ENCODE measurements at regions not wholly inside any gene's neighbourhood (a gene's known extent, or its start where the extent isn't known, plus 50 kb on each side); places are given as distances from the start of the nearest gene placed in this dataset.
"Not testable (repeated sequence)": the region's sequence is repeated elsewhere in the genome, so short reads cannot be mapped to it uniquely, and the experiment has no call there.

GRCh38 chr18:75857558-75857957 lies 430.1 kb upstream of the SMIM21 start:
- no peak for DNase-seq (ENCODE audit: low read depth in 2 of 2)

- no peak for DNase-seq (ENCODE audit: low read depth in 2 of 2)
Measured at GRCh38 chr18:75854808-75855207, 427.3 kb upstream of the SMIM21 start.

- DNase-seq (ENCODE audit: low read depth in 2 of 2) = no peak
Measured at GRCh38 chr18:75854174-75854573, 426.7 kb upstream of the SMIM21 start.

- no peak for DNase-seq (ENCODE audit: low read depth in 2 of 2)
Measured at GRCh38 chr18:75846321-75846720, 418.8 kb upstream of the SMIM21 start.

- DNase-seq (ENCODE audit: low read depth in 2 of 2) = no peak
Measured at GRCh38 chr18:75845413-75845812, 417.9 kb upstream of the SMIM21 start.

- no peak for DNase-seq (ENCODE audit: low read depth in 2 of 2)
Measured at GRCh38 chr18:75844146-75844545, 416.6 kb upstream of the SMIM21 start.

GRCh38 chr18:75840131-75840530 lies 412.6 kb upstream of the SMIM21 start:
- no peak for DNase-seq (ENCODE audit: low read depth in 2 of 2)

- DNase-seq (ENCODE audit: low read depth in 2 of 2) = not testable (repeated sequence)
Measured at GRCh38 chr18:75839686-75840085, 412.2 kb upstream of the SMIM21 start.

- no peak for DNase-seq (ENCODE audit: low read depth in 2 of 2)
Measured at GRCh38 chr18:75839041-75839440, 411.5 kb upstream of the SMIM21 start.

- no peak for DNase-seq (ENCODE audit: low read depth in 2 of 2)
Measured at GRCh38 chr18:75837316-75837715, 409.8 kb upstream of the SMIM21 start.

GRCh38 chr18:75836516-75836915 lies 409.0 kb upstream of the SMIM21 start:
- no peak for DNase-seq (ENCODE audit: low read depth in 2 of 2)

- DNase-seq (ENCODE audit: low read depth in 2 of 2) = no peak
Measured at GRCh38 chr18:75831960-75832359, 404.5 kb upstream of the SMIM21 start.

- DNase-seq (ENCODE audit: low read depth in 2 of 2) = no peak
Measured at GRCh38 chr18:75830828-75831227, 403.3 kb upstream of the SMIM21 start.

GRCh38 chr18:75829091-75829490 lies 401.6 kb upstream of the SMIM21 start:
- DNase-seq (ENCODE audit: low read depth in 2 of 2) = no peak

GRCh38 chr18:75828379-75828778 lies 400.9 kb upstream of the SMIM21 start:
- no peak for DNase-seq (ENCODE audit: low read depth in 2 of 2)

GRCh38 chr18:75827751-75828287 lies 400.3 kb upstream of the SMIM21 start:
- DNase-seq (ENCODE audit: low read depth in 2 of 2) = no peak

- no peak for DNase-seq (ENCODE audit: low read depth in 2 of 2)
Measured at GRCh38 chr18:75824661-75825060, 397.2 kb upstream of the SMIM21 start.

GRCh38 chr18:75823471-75823870 lies 396.0 kb upstream of the SMIM21 start:
- no peak for DNase-seq (ENCODE audit: low read depth in 2 of 2)

GRCh38 chr18:75818383-75818782 lies 390.9 kb upstream of the SMIM21 start:
- DNase-seq (ENCODE audit: low read depth in 2 of 2) = no peak

GRCh38 chr18:75815767-75816166 lies 388.3 kb upstream of the SMIM21 start:
- no peak for DNase-seq (ENCODE audit: low read depth in 2 of 2)

- DNase-seq (ENCODE audit: low read depth in 2 of 2) = no peak
Measured at GRCh38 chr18:75812761-75813160, 385.3 kb upstream of the SMIM21 start.

GRCh38 chr18:75810961-75811551 lies 383.6 kb upstream of the SMIM21 start:
- no peak for DNase-seq (ENCODE audit: low read depth in 2 of 2)

GRCh38 chr18:75810516-75810915 lies 383.0 kb upstream of the SMIM21 start:
- no peak for DNase-seq (ENCODE audit: low read depth in 2 of 2)

- DNase-seq (ENCODE audit: low read depth in 2 of 2) = no peak
Measured at GRCh38 chr18:75809926-75810255, 382.4 kb upstream of the SMIM21 start.

All from fibroblast of skin of left biceps (primary cell).